ENCODE measurements at regions not wholly inside any gene's neighbourhood (a gene's known extent, or its start where the extent isn't known, plus 50 kb on each side); places are given as distances from the start of the nearest gene placed in this dataset.

DNA sequence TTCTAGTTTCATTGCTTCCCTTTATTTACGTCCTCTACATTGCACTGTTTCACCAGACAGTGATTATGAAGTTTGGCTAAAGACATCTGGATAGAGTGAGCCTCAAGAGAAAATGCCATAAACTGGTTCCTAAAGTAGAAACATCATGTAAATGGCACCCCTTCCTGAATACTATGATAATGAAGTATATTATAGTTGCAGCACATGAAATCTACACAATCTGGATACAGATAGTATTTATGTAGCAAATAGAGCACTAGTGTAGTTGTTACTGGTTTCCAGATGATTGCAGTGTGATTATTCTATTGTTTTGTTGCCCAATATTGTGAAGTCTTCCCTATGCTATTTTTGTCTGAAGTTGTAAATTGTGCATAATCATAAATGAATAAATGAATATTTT, 2786.9 kb upstream of the PCDH20 start:
- no peak overlapping the region for H2AFZ ChIP-seq (ENCODE audit: low read length)
- no peaks in the 10 kb centered on the region for H3K79me2 ChIP-seq (ENCODE audit: insufficient read depth, low read length)
- no peak overlapping the region for H3K4me2 ChIP-seq (ENCODE audit: low read depth, low read length)
- BruUV-seq (replicated peaks), result no TSS peak
- no peak overlapping the region for H3K27ac ChIP-seq (ENCODE audit: extremely low read length, insufficient read depth, low read length)
- POLR2A ChIA-PET, result no interaction called here
- H3K36me3 ChIP-seq (replicated peaks in 1 of 2; ENCODE audit: control insufficient read depth in 1 of 2, insufficient read depth in 2 of 2, low read length in 2 of 2), result no peaks in the 10 kb centered on the region
- peaks cover 8% of the 10 kb centered on the region for H3K9me3 ChIP-seq (ENCODE audit: low read length)
- intact Hi-C loops (cut with micrococcal nuclease; ENCODE audit: unreplicated experiment) (no loop called here), in situ Hi-C loops (cut with HindIII; ENCODE audit: extremely low pct_ligation_motif_present, low pct_unique_long_range_greater_than_20kb) (no loop called here)
- 6% methylated on average over 1 of the region's 1 CpG for WGBS (ENCODE audit: low lambda C conversion rate)
- CTCF ChIA-PET (ENCODE audit: low intra/inter-chr PET ratio, low total read pairs), result no interaction called here
- TF ChIP-seq ZNF607 (CRISPR knock-in tag; IDR thresholded peaks at IDR 0.05; ENCODE audit: borderline replicate concordance), result no peak
- TF ChIP-seq NRL (CRISPR knock-in tag; IDR thresholded peaks at IDR 0.05; ENCODE audit: borderline replicate concordance), result no peak
- TF ChIP-seq XBP1 (CRISPR knock-in tag; IDR thresholded peaks at IDR 0.05), result no peak
- no peak for TF ChIP-seq ZNF772 (CRISPR knock-in tag; IDR thresholded peaks at IDR 0.05)
- TF ChIP-seq PCBP1 (IDR thresholded peaks at IDR 0.05; ENCODE audit: borderline replicate concordance, low read depth, low read length), result no peak
- no peak for TF ChIP-seq SIN3B (IDR thresholded peaks at IDR 0.05; ENCODE audit: low read length)
- no peak for FAIRE-seq
- H3K4me3 ChIP-seq (replicated peaks in 1 of 3; ENCODE audit: insufficient read depth in 1 of 3, low read depth in 2 of 3, low read length in 3 of 3), result no peak overlapping the region
- no peaks in the 10 kb centered on the region for H3K27me3 ChIP-seq (ENCODE audit: control insufficient read depth in 1 of 2, insufficient read depth in 2 of 2, low read length in 2 of 2)
- no peak for ATAC-seq
- DNase-seq (ENCODE audit: low spot score), result no peak
- no peaks in the 10 kb centered on the region for H3K4me1 ChIP-seq (ENCODE audit: insufficient read depth, low read length)
- H4K20me1 ChIP-seq (ENCODE audit: insufficient read depth, low read length), result no peaks in the 10 kb centered on the region
- no peak overlapping the region for H3K9ac ChIP-seq (ENCODE audit: insufficient read depth, low read depth, low read length)

DNA sequence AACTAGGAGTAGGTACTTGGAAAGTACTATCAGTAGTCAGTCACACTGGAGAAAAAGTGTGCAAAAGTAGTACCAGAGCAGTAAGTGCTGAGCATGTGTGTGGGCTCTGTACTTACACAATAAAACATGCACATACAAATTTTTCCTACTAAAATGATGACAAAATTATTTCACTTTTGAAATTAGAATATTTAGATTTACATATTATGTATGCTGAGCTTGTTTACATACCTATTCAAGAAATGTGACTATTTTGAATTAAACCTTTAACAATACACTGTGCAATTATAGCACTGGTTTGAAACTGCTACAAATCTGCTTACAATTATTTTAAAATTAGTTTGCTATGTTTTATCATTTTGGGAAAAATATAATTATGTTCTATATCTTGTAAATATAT, 2781.6 kb upstream of the PCDH20 start:
- Histone ChIP-seq H3K27me3 (ENCODE audit: control insufficient read depth in 1 of 2, insufficient read depth in 2 of 2, low read length in 2 of 2) (no peaks in the 10 kb centered on the region), H3K9me3 (ENCODE audit: low read length) (no peaks in the 10 kb centered on the region), H3K27ac (ENCODE audit: extremely low read length, insufficient read depth, low read length) (no peak overlapping the region), H2AFZ (ENCODE audit: low read length) (no peak overlapping the region), H3K36me3 (replicated peaks in 1 of 2; ENCODE audit: control insufficient read depth in 1 of 2, insufficient read depth in 2 of 2, low read length in 2 of 2) (no peaks in the 10 kb centered on the region), H4K20me1 (ENCODE audit: insufficient read depth, low read length) (no peaks in the 10 kb centered on the region), H3K79me2 (ENCODE audit: insufficient read depth, low read length) (no peaks in the 10 kb centered on the region), H3K4me1 (ENCODE audit: insufficient read depth, low read length) (no peaks in the 10 kb centered on the region), H3K4me2 (ENCODE audit: low read depth, low read length) (no peak overlapping the region), H3K9ac (ENCODE audit: insufficient read depth, low read depth, low read length) (no peak overlapping the region), H3K4me3 (replicated peaks in 1 of 3; ENCODE audit: insufficient read depth in 1 of 3, low read depth in 2 of 3, low read length in 3 of 3) (no peak overlapping the region)
- DNase-seq (ENCODE audit: low spot score) (no peak), ATAC-seq (no peak), FAIRE-seq (no peak)
- ChIA-PET POLR2A (no interaction called here), CTCF (ENCODE audit: low intra/inter-chr PET ratio, low total read pairs) (no interaction called here)
- no TSS peak for BruUV-seq (replicated peaks)
- TF ChIP-seq, protein P1, sequence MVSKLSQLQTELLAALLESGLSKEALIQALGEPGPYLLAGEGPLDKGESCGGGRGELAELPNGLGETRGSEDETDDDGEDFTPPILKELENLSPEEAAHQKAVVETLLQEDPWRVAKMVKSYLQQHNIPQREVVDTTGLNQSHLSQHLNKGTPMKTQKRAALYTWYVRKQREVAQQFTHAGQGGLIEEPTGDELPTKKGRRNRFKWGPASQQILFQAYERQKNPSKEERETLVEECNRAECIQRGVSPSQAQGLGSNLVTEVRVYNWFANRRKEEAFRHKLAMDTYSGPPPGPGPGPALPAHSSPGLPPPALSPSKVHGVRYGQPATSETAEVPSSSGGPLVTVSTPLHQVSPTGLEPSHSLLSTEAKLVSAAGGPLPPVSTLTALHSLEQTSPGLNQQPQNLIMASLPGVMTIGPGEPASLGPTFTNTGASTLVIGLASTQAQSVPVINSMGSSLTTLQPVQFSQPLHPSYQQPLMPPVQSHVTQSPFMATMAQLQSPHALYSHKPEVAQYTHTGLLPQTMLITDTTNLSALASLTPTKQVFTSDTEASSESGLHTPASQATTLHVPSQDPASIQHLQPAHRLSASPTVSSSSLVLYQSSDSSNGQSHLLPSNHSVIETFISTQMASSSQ (IDR thresholded peaks at IDR 0.05; ENCODE audit: low read depth), result no peak
- TF ChIP-seq, protein P1 (CRISPR knock-in tag; IDR thresholded peaks at IDR 0.05; ENCODE audit: borderline replicate concordance), result no peak
- TF ChIP-seq RCOR2 (CRISPR knock-in tag; IDR thresholded peaks at IDR 0.05) (no peak), TRIM22 (IDR thresholded peaks at IDR 0.05) (no peak), ZNF510 (CRISPR knock-in tag; IDR thresholded peaks at IDR 0.05; ENCODE audit: low read depth) (no peak), ETV5 (CRISPR knock-in tag; IDR thresholded peaks at IDR 0.05; ENCODE audit: borderline replicate concordance) (no peak), ELF3 (CRISPR knock-in tag; IDR thresholded peaks at IDR 0.05) (no peak), ZNF496 (CRISPR knock-in tag; IDR thresholded peaks at IDR 0.05; ENCODE audit: insufficient replicate concordance) (no peak), ATF1 (CRISPR knock-in tag; IDR thresholded peaks at IDR 0.05) (no peak), NFRKB (IDR thresholded peaks at IDR 0.05) (no peak)
- intact Hi-C loops (cut with micrococcal nuclease; ENCODE audit: unreplicated experiment), result no loop called here
- in situ Hi-C loops (cut with HindIII; ENCODE audit: extremely low pct_ligation_motif_present, low pct_unique_long_range_greater_than_20kb), result no loop called here
